ENCODE measurements at regions not wholly inside any gene's neighbourhood (a gene's known extent, or its start where the extent isn't known, plus 50 kb on each side); places are given as distances from the start of the nearest gene placed in this dataset.

GRCh38 chr10:78817804-78818203, 251.0 kb upstream of the ZMIZ1 start:
- POLR2A ChIA-PET, result no interaction called here
- ATAC-seq (no peak), DNase-seq (ENCODE audit: low read depth, low spot score) (no peak)
- intact Hi-C loops (cut with micrococcal nuclease), result no loop called here
- Histone ChIP-seq H3K4me3 (replicated peaks in 1 of 2; ENCODE audit: low read depth in 1 of 2, low read length in 2 of 2) (no peak overlapping the region), H2AFZ (ENCODE audit: low read depth, low read length, poor library complexity, severe bottlenecking) (no peak overlapping the region), H3K4me1 (ENCODE audit: control insufficient read depth in 1 of 2, insufficient read depth in 2 of 2, low read length in 2 of 2) (peaks cover 0 to 3% of the 10 kb centered on the region in 2 experiments; a peak in 2 of 4 replicates), H3K9me3 (ENCODE audit: control insufficient read depth in 1 of 2, insufficient read depth in 1 of 2, low read depth in 1 of 2, low read length in 2 of 2) (no peaks in the 10 kb centered on the region), H3K79me2 (ENCODE audit: insufficient read depth, low read length) (no peaks in the 10 kb centered on the region), H3K27ac (ENCODE audit: low read depth, low read length) (no peak overlapping the region), H4K20me1 (ENCODE audit: insufficient read depth) (no peaks in the 10 kb centered on the region), H3K9me2 (ENCODE audit: insufficient read depth) (no peaks in the 10 kb centered on the region), H3K9ac (ENCODE audit: low read length) (no peak overlapping the region), H3K36me3 (ENCODE audit: control insufficient read depth in 1 of 2, insufficient read depth in 2 of 2, low read length in 2 of 2) (no peaks in the 10 kb centered on the region), H3K27me3 (ENCODE audit: insufficient read depth, low read length) (no peaks in the 10 kb centered on the region), H3K4me2 (ENCODE audit: low read length) (no peak overlapping the region)
- CTCF ChIA-PET, result no interaction called here
- no TSS peak for BruUV-seq (replicated peaks)
- TF ChIP-seq SIN3A (IDR thresholded peaks at IDR 0.05; ENCODE audit: low read depth) (no peak), RAD21 (IDR thresholded peaks at IDR 0.05; ENCODE audit: low read depth) (no peak)
- RAD21 ChIA-PET (ENCODE audit: low non-redundant PET in 1 of 2, low total read pairs in 2 of 2, uncharacterized antibody in 2 of 2, unreplicated experiment in 2 of 2), result no interaction called here

- CTCF ChIA-PET, result no interaction called here
- Histone ChIP-seq H3K79me2 (ENCODE audit: insufficient read depth, low read length) (no peaks in the 10 kb centered on the region), H3K27me3 (ENCODE audit: insufficient read depth, low read length) (no peaks in the 10 kb centered on the region), H3K9me3 (ENCODE audit: control insufficient read depth in 1 of 2, insufficient read depth in 1 of 2, low read depth in 1 of 2, low read length in 2 of 2) (no peaks in the 10 kb centered on the region), H3K9ac (ENCODE audit: low read length) (no peak overlapping the region), H2AFZ (ENCODE audit: low read depth, low read length, poor library complexity, severe bottlenecking) (no peak overlapping the region), H3K36me3 (ENCODE audit: control insufficient read depth in 1 of 2, insufficient read depth in 2 of 2, low read length in 2 of 2) (no peaks in the 10 kb centered on the region), H3K27ac (ENCODE audit: low read depth, low read length) (no peak overlapping the region), H3K4me2 (ENCODE audit: low read length) (no peak overlapping the region), H3K4me1 (ENCODE audit: control insufficient read depth in 1 of 2, insufficient read depth in 2 of 2, low read length in 2 of 2) (peaks cover 0 to 3% of the 10 kb centered on the region in 2 experiments; a peak in 2 of 4 replicates), H4K20me1 (ENCODE audit: insufficient read depth) (no peaks in the 10 kb centered on the region), H3K4me3 (replicated peaks in 1 of 2; ENCODE audit: low read depth in 1 of 2, low read length in 2 of 2) (no peak overlapping the region), H3K9me2 (ENCODE audit: insufficient read depth) (no peaks in the 10 kb centered on the region)
- ATAC-seq (no peak), DNase-seq (ENCODE audit: low read depth, low spot score) (no peak)
- POLR2A ChIA-PET, result no interaction called here
- RAD21 ChIA-PET (ENCODE audit: low non-redundant PET in 1 of 2, low total read pairs in 2 of 2, uncharacterized antibody in 2 of 2, unreplicated experiment in 2 of 2), result no interaction called here
- intact Hi-C loops (cut with micrococcal nuclease), result no loop called here
- BruUV-seq (replicated peaks), result no TSS peak
- no peak for TF ChIP-seq EGR1 (IDR thresholded peaks at IDR 0.05; ENCODE audit: low read depth)
- no peak for TF ChIP-seq ZFX (IDR thresholded peaks at IDR 0.05)
- no peak for TF ChIP-seq CTCF (IDR thresholded peaks at IDR 0.05 in 2 of 3, conservative IDR thresholded peaks at IDR 0.05 in 1 of 3; ENCODE audit: borderline replicate concordance in 1 of 3, insufficient read depth in 1 of 3, low read depth in 2 of 3, low read length in 2 of 3)
- TF ChIP-seq MAX (IDR thresholded peaks at IDR 0.05), result no peak
- no peak for TF ChIP-seq REST (IDR thresholded peaks at IDR 0.05; ENCODE audit: low read depth)
- TF ChIP-seq ATF3 (IDR thresholded peaks at IDR 0.05), result no peak
- TF ChIP-seq ZBTB33 (IDR thresholded peaks at IDR 0.05; ENCODE audit: extremely low read depth, insufficient replicate concordance, low read length), result no peak
- TF ChIP-seq CEBPB (IDR thresholded peaks at IDR 0.05; ENCODE audit: low read depth), result no peak
- no peak for TF ChIP-seq EZH2phosphoT487 (IDR thresholded peaks at IDR 0.05; ENCODE audit: borderline replicate concordance)
- no peak for TF ChIP-seq TCF7L2 (IDR thresholded peaks at IDR 0.05; ENCODE audit: borderline replicate concordance, extremely low read depth, insufficient read depth, insufficient read length)
These were observed 249.3 kb upstream of the ZMIZ1 start for GRCh38 chr10:78819361-78820006.

Measured in HCT116 (cell line).